CD4-positive, CD25-positive, alpha-beta regulatory T cell (primary cell): ENCODE measurements at regions not wholly inside any gene's neighbourhood (a gene's known extent, or its start where the extent isn't known, plus 50 kb on each side); places are given as distances from the start of the nearest gene placed in this dataset.

ENCODE experiments used
- ATAC-seq, 2 donors: fragments of 150-1000 bp; cut with Tn5 transposase; one replicate each; pipeline ENCODE4 v1.10.0; 2021; ENCODE audit warnings: low read depth in 2 of 2, moderate number of reproducible peaks in 2 of 2, moderate library complexity in 1 of 2
- DNase-seq, 3 donors: peaks; one replicate each; pipeline versions ENCODE4 v3.0.0 to v3.0.0-alpha.2; 2012 to 2022; ENCODE audit warnings: mixed read lengths in 1 of 3
- H3K27ac ChIP-seq: one replicate; pipeline ENCODE4 v1.7.0; 2013; ENCODE audit warnings: mild to moderate bottlenecking, low read length; ENCODE audit not compliant: insufficient read depth, poor library complexity, severe bottlenecking
- H3K27me3 ChIP-seq: one replicate; pipeline ENCODE4 v1.7.0; 2013; ENCODE audit warnings: low read length; ENCODE audit not compliant: control insufficient read depth, insufficient read depth
- H3K36me3 ChIP-seq: one replicate; pipeline ENCODE4 v1.7.0; 2013; ENCODE audit warnings: mild to moderate bottlenecking, low read length, moderate library complexity; ENCODE audit not compliant: control insufficient read depth, insufficient read depth
- H3K4me1 ChIP-seq: 2 replicates; pipeline ENCODE4 v1.7.0; 2013; ENCODE audit warnings: mild to moderate bottlenecking, low read length; ENCODE audit not compliant: insufficient read depth, control insufficient read depth, poor library complexity, severe bottlenecking
- H3K4me3 ChIP-seq: one replicate; pipeline ENCODE4 v1.7.0; 2013; ENCODE audit warnings: low read depth, mild to moderate bottlenecking, low read length, moderate library complexity
- H3K9me3 ChIP-seq, 2 experiments: 1 replicate in 1 of 2; 2 replicates in 1 of 2; pipeline ENCODE4 v1.7.0; 2013; ENCODE audit warnings: low read length in 2 of 2, mild to moderate bottlenecking in 1 of 2, moderate library complexity in 1 of 2; ENCODE audit not compliant: control insufficient read depth in 2 of 2
- H3K27ac Mint-ChIP-seq, 3 donors: one replicate each; pipeline ENCODE4 v1.8.0; 2020 to 2022; ENCODE audit warnings: mild to moderate bottlenecking in 3 of 3, mixed read lengths in 3 of 3, moderate library complexity in 2 of 3
- H3K27me3 Mint-ChIP-seq: one replicate; pipeline ENCODE4 v1.8.0; 2022; ENCODE audit warnings: mild to moderate bottlenecking, mixed read lengths
- H3K36me3 Mint-ChIP-seq: one replicate; pipeline ENCODE4 v1.8.0; 2020; ENCODE audit warnings: mixed read lengths
- H3K4me1 Mint-ChIP-seq, 4 donors: one replicate each; pipeline ENCODE4 v1.8.0; 2020 to 2022; ENCODE audit warnings: mixed read lengths in 4 of 4, mild to moderate bottlenecking in 1 of 4
- H3K4me3 Mint-ChIP-seq, 4 donors: one replicate each; pipeline ENCODE4 v1.8.0; 2020 to 2022; ENCODE audit warnings: mild to moderate bottlenecking in 4 of 4, mixed read lengths in 4 of 4, moderate library complexity in 3 of 4
- H3K9me3 Mint-ChIP-seq, 7 donors: one replicate each; pipeline ENCODE4 v1.8.0; 2020 to 2022; ENCODE audit warnings: mixed read lengths in 7 of 7, mild to moderate bottlenecking in 3 of 7, moderate library complexity in 2 of 7

DNA sequence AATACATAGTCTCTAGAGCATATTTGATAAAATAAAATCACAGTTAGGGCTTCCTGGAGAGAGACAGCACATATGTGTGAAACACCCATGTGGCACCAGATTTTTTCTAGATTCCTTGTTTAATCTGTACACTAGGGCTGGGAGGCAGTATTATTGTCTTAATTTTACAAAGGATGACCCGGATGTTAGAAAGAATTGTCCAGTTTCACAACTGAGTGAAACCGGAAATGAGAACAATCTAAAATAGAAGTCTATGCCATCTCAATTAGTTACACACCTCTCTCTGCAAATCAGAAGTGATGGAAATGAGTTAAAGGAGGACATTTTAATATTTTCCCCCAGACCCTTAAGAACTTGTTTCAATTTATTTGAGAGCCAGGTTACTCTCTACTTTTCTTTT, 463.7 kb upstream of the DSEL start:
- peaks cover 2 to 21% (median 6%) of the 10 kb centered on the region in 7 donors for H3K9me3 Mint-ChIP-seq
- no peaks in the 10 kb centered on the region for H3K36me3 Mint-ChIP-seq
- ATAC-seq (no peak), DNase-seq (no peak)
- Histone ChIP-seq H3K27ac (no peak overlapping the region), H3K27me3 (no peaks in the 10 kb centered on the region), H3K9me3 (peaks cover 0 to 5% of the 10 kb centered on the region in 2 experiments), H3K36me3 (no peaks in the 10 kb centered on the region), H3K4me1 (no peaks in the 10 kb centered on the region), H3K4me3 (no peak overlapping the region)
- no peaks in the 10 kb centered on the region for H3K4me1 Mint-ChIP-seq
- H3K4me3 Mint-ChIP-seq: no peak overlapping the region
- no peaks in the 10 kb centered on the region for H3K27me3 Mint-ChIP-seq
- no peak overlapping the region for H3K27ac Mint-ChIP-seq

DNA sequence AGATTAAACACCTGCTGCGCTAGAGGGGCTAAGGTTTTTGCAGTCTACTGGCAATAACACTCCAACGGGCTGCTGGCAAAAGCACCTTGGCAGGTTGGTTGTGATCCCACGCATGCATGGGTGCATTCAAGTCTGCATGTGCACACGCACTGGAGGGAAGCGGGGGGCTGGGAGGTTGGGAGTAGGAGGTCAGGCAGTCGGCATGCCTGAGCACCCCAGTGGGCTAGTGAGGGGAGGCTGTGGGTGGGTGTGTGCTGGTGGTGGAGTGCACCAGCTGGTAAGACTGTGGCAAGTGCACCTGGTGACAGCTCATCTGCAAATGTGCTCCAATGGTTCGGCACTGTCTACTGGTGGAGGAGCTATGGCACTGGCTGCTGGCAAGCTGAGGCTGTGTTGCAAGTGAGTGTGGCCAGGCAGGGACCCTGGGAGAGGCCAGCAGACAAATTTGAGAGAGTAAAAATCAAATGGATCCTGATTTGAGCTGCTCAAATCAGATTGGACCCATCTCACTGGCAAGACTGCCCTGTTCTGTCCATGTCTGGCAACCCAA, 460.6 kb upstream of the DSEL start:
- ATAC-seq (no peak), DNase-seq (no peak)
- Histone ChIP-seq H3K4me3 (no peak overlapping the region), H3K27ac (no peak overlapping the region), H3K4me1 (no peaks in the 10 kb centered on the region), H3K36me3 (no peaks in the 10 kb centered on the region), H3K27me3 (no peaks in the 10 kb centered on the region), H3K9me3 (peaks cover 0 to 5% of the 10 kb centered on the region in 2 experiments)
- Mint-ChIP-seq H3K4me3 (no peak overlapping the region), H3K4me1 (no peaks in the 10 kb centered on the region), H3K9me3 (peaks cover 0 to 22% (median 3%) of the 10 kb centered on the region in 7 donors), H3K27ac (no peak overlapping the region), H3K27me3 (no peaks in the 10 kb centered on the region), H3K36me3 (no peaks in the 10 kb centered on the region)

DNA sequence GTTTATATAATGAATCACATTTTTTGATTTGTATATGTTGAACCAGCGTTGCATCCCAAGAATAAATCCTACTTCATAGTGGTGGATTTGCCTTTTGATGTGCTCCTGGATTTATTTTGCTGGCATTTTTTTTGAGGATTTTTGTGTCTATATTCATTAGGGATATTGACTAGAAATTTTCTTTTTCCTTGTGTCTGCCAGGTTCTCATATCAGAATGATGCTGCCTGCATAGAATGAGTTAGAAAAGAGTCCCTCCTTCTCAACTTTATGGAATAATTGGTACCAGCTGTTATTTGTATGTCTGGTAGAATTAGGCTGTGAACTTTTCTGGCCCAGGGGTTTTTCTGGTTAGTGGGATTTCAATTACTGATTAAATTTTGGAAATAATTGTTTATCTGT, 457.4 kb upstream of the DSEL start:
- Mint-ChIP-seq H3K27ac (no peak overlapping the region), H3K27me3 (no peaks in the 10 kb centered on the region), H3K9me3 (peaks cover 0 to 18% (median 2%) of the 10 kb centered on the region in 7 donors), H3K4me3 (no peak overlapping the region), H3K4me1 (no peaks in the 10 kb centered on the region), H3K36me3 (no peaks in the 10 kb centered on the region)
- Histone ChIP-seq H3K27ac (no peak overlapping the region), H3K4me3 (no peak overlapping the region), H3K36me3 (no peaks in the 10 kb centered on the region), H3K9me3 (peaks cover 0 to 5% of the 10 kb centered on the region in 2 experiments), H3K27me3 (no peaks in the 10 kb centered on the region), H3K4me1 (no peaks in the 10 kb centered on the region)
- DNase-seq (no peak), ATAC-seq (no peak)

DNA sequence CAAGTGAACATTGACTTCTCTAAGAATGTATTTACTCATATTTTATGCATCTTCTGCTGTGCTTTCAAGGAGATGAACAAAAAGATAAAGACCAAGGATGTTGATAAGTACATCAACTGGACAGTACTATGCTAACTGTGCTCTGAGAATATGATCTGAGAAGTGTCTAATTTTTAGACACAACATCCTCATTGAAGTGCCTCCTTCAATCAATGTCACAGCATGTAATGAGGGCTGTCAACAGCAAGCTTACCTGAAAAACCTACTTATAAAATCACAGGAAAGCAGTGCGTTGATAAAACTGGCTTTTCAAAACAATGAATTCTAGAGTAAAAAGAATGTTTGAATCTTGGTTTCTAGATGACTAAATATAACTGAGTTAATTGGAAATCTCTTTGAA, 452.9 kb upstream of the DSEL start:
- Mint-ChIP-seq H3K27ac (no peak overlapping the region), H3K4me1 (no peaks in the 10 kb centered on the region), H3K36me3 (no peaks in the 10 kb centered on the region), H3K4me3 (no peak overlapping the region), H3K9me3 (peaks cover 0 to 1% (median 0%) of the 10 kb centered on the region in 7 donors), H3K27me3 (no peaks in the 10 kb centered on the region)
- DNase-seq (no peak), ATAC-seq (no peak)
- no peaks in the 10 kb centered on the region for H3K4me1 ChIP-seq
- no peak overlapping the region for H3K27ac ChIP-seq
- no peak overlapping the region for H3K4me3 ChIP-seq
- no peaks in the 10 kb centered on the region for H3K36me3 ChIP-seq
- no peaks in the 10 kb centered on the region for H3K9me3 ChIP-seq
- H3K27me3 ChIP-seq: no peaks in the 10 kb centered on the region

DNA sequence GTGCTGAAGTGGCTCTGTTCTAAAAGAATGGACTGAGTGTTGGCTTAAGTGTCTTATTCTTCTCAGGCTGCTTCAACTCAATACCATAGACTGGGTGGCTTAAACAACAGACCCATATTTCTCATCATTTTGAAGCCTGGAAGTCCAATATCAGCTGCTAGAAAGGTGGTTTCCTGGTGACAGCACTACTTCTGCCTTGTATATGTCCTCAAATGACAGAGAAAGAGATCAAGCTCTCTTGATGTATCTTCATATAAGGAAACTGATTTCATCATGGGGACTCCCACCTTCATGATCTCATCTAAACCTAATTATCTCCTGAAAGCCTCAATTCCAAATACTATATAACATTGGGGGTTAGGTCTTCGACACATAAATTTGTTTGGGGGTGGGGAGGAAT, 449.7 kb upstream of the DSEL start:
- DNase-seq (no peak), ATAC-seq (no peak)
- Mint-ChIP-seq H3K27me3 (no peaks in the 10 kb centered on the region), H3K27ac (no peak overlapping the region), H3K4me1 (no peaks in the 10 kb centered on the region), H3K9me3 (peaks cover 0 to 4% (median 0%) of the 10 kb centered on the region in 7 donors), H3K36me3 (no peaks in the 10 kb centered on the region), H3K4me3 (no peak overlapping the region)
- H3K36me3 ChIP-seq: no peaks in the 10 kb centered on the region
- no peaks in the 10 kb centered on the region for H3K4me1 ChIP-seq
- no peaks in the 10 kb centered on the region for H3K9me3 ChIP-seq
- no peak overlapping the region for H3K27ac ChIP-seq
- H3K4me3 ChIP-seq: no peak overlapping the region
- no peaks in the 10 kb centered on the region for H3K27me3 ChIP-seq

DNA sequence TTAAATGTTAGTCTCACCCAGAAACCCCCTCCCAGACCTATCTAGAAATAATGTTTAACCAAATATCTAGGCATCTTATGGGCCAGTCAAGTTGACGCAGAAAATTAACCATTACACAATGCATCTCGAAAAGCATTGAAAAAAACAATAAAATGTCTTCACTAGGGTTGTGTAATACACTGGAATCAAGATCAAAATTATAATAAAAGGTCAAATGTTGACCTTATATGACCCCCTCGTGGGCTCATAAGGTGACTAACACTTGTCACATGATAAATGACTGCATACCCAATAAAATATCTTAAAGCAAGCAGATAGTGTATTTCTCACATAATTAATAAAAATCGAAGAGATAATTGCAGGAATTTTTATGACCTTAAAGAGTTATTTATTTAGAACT, 447.9 kb upstream of the DSEL start:
- Mint-ChIP-seq H3K27ac (no peak overlapping the region), H3K4me3 (no peak overlapping the region), H3K27me3 (no peaks in the 10 kb centered on the region), H3K9me3 (peaks cover 0 to 7% (median 0%) of the 10 kb centered on the region in 7 donors), H3K36me3 (no peaks in the 10 kb centered on the region), H3K4me1 (no peaks in the 10 kb centered on the region)
- Histone ChIP-seq H3K4me3 (no peak overlapping the region), H3K4me1 (no peaks in the 10 kb centered on the region), H3K9me3 (no peaks in the 10 kb centered on the region), H3K27ac (no peak overlapping the region), H3K27me3 (no peaks in the 10 kb centered on the region), H3K36me3 (no peaks in the 10 kb centered on the region)
- ATAC-seq (no peak), DNase-seq (no peak)

- Mint-ChIP-seq H3K9me3 (peaks cover 0 to 8% (median 4%) of the 10 kb centered on the region in 7 donors), H3K27me3 (no peaks in the 10 kb centered on the region), H3K27ac (no peak overlapping the region), H3K36me3 (no peaks in the 10 kb centered on the region), H3K4me1 (no peaks in the 10 kb centered on the region), H3K4me3 (no peak overlapping the region)
- H3K4me1 ChIP-seq: no peaks in the 10 kb centered on the region
- no peaks in the 10 kb centered on the region for H3K36me3 ChIP-seq
- H3K27me3 ChIP-seq: no peaks in the 10 kb centered on the region
- H3K9me3 ChIP-seq: no peaks in the 10 kb centered on the region
- ATAC-seq (no peak), DNase-seq (no peak)
- no peak overlapping the region for H3K27ac ChIP-seq
- H3K4me3 ChIP-seq: no peak overlapping the region
Measured at GRCh38 chr18:67961701-67962440, 445.4 kb upstream of the DSEL start.

- H3K9me3 Mint-ChIP-seq: peaks cover 0 to 11% (median 2%) of the 10 kb centered on the region in 7 donors
Measured at GRCh38 chr18:67957684-67958083, 441.2 kb upstream of the DSEL start.

More at GRCh38 chr18:67957684-67958083, 441.2 kb upstream of the DSEL start:
- Mint-ChIP-seq H3K36me3 (no peaks in the 10 kb centered on the region), H3K4me1 (no peaks in the 10 kb centered on the region), H3K4me3 (no peak overlapping the region), H3K27me3 (no peaks in the 10 kb centered on the region), H3K27ac (no peak overlapping the region)
- H3K4me1 ChIP-seq: no peaks in the 10 kb centered on the region
- H3K36me3 ChIP-seq: no peaks in the 10 kb centered on the region
- DNase-seq (no peak), ATAC-seq (no peak)
- no peak overlapping the region for H3K27ac ChIP-seq
- no peaks in the 10 kb centered on the region for H3K27me3 ChIP-seq
- peaks cover 0 to 4% of the 10 kb centered on the region in 2 experiments for H3K9me3 ChIP-seq
- no peak overlapping the region for H3K4me3 ChIP-seq
